H9 (cell line): ENCODE measurements at regions not wholly inside any gene's neighbourhood (a gene's known extent, or its start where the extent isn't known, plus 50 kb on each side); places are given as distances from the start of the nearest gene placed in this dataset.
"Not testable (repeated sequence)": the region's sequence is repeated elsewhere in the genome, so short reads cannot be mapped to it uniquely, and the experiment has no call there.

Source experiments
- DNase-seq: peaks from one replicate; pipeline ENCODE4 v3.0.0-alpha.2; 2017
- H2AFZ ChIP-seq: one replicate; pipeline ENCODE4 v1.6.1; 2013; ENCODE audit warnings: mild to moderate bottlenecking, low read length, control low read depth, moderate library complexity
- H2AK5ac ChIP-seq: 2 replicates; pipeline ENCODE4 v1.6.1; 2013; ENCODE audit warnings: low read length, control low read depth, mixed read lengths; ENCODE audit not compliant: insufficient read length
- H2BK120ac ChIP-seq: one replicate; pipeline ENCODE4 v1.6.1; 2013; ENCODE audit warnings: low read depth, mild to moderate bottlenecking, low read length, control low read depth, inconsistent platforms; ENCODE audit not compliant: poor library complexity, severe bottlenecking
- H2BK12ac ChIP-seq: 2 replicates; pipeline ENCODE4 v1.6.1; 2013; ENCODE audit warnings: low read length, control low read depth, mixed read lengths, low read depth; ENCODE audit not compliant: insufficient read length
- H2BK15ac ChIP-seq: 2 replicates; pipeline ENCODE4 v1.6.1; 2013; ENCODE audit warnings: low read depth, low read length, control low read depth
- H2BK20ac ChIP-seq: one replicate; pipeline ENCODE4 v1.6.1; 2013; ENCODE audit warnings: low read depth, mild to moderate bottlenecking, low read length, control low read depth, inconsistent platforms; ENCODE audit not compliant: poor library complexity, severe bottlenecking
- H2BK5ac ChIP-seq: 2 replicates; pipeline ENCODE4 v1.6.1; 2013; ENCODE audit warnings: low read length, control low read depth, mixed read lengths; ENCODE audit not compliant: insufficient read length
- H3K14ac ChIP-seq: 2 replicates; pipeline ENCODE4 v1.6.1; 2013; ENCODE audit warnings: low read length, control low read depth; ENCODE audit not compliant: insufficient read depth
- H3K18ac ChIP-seq: 2 replicates; pipeline ENCODE4 v1.6.1; 2013; ENCODE audit warnings: low read depth, mild to moderate bottlenecking, mixed read lengths, low read length, control low read depth; ENCODE audit not compliant: insufficient read length
- H3K23ac ChIP-seq: 2 replicates; pipeline ENCODE4 v1.6.1; 2013; ENCODE audit warnings: low read length, control low read depth, mixed read lengths, low read depth; ENCODE audit not compliant: insufficient read length
- H3K23me2 ChIP-seq: 2 replicates; pipeline ENCODE4 v1.6.1; 2013; ENCODE audit warnings: low read depth, mild to moderate bottlenecking, mixed read lengths, low read length, control low read depth; ENCODE audit not compliant: insufficient read length, poor library complexity, severe bottlenecking
- H3K27ac ChIP-seq: 2 replicates; pipeline ENCODE4 v1.5.1; 2013; ENCODE audit warnings: low read length, control low read depth, mixed read lengths, low read depth; ENCODE audit not compliant: insufficient read length
- H3K27me3 ChIP-seq: 2 replicates; pipeline ENCODE4 v1.6.1; 2013; ENCODE audit warnings: low read length, control low read depth, inconsistent platforms; ENCODE audit not compliant: insufficient read depth
- H3K4ac ChIP-seq: 2 replicates; pipeline ENCODE4 v1.6.1; 2013; ENCODE audit warnings: low read depth, mild to moderate bottlenecking, control low read depth, inconsistent platforms, low read length, moderate library complexity
- H3K4me1 ChIP-seq: 2 replicates; pipeline ENCODE4 v1.6.1; 2013; ENCODE audit warnings: low read length, control low read depth, inconsistent platforms; ENCODE audit not compliant: insufficient read depth
- H3K4me2 ChIP-seq: 2 replicates; pipeline ENCODE4 v1.6.1; 2013; ENCODE audit warnings: low read length, control low read depth, mixed read lengths; ENCODE audit not compliant: insufficient read length, insufficient read depth
- H3K56ac ChIP-seq: 2 replicates; pipeline ENCODE4 v1.6.1; 2013; ENCODE audit warnings: low read depth, mild to moderate bottlenecking, mixed read lengths, low read length, control low read depth; ENCODE audit not compliant: insufficient read length
- H3K79me1 ChIP-seq: 2 replicates; pipeline ENCODE4 v1.6.1; 2013; ENCODE audit warnings: low read depth, mild to moderate bottlenecking, moderate library complexity, low read length, control low read depth, inconsistent platforms; ENCODE audit not compliant: insufficient read depth, poor library complexity, severe bottlenecking
- H3K79me2 ChIP-seq: 2 replicates; pipeline ENCODE4 v1.6.1; 2013; ENCODE audit warnings: low read length, control low read depth, inconsistent platforms; ENCODE audit not compliant: insufficient read depth
- H3K9ac ChIP-seq: 2 replicates; pipeline ENCODE4 v1.6.1; 2013; ENCODE audit warnings: low read length, control low read depth, mixed read lengths; ENCODE audit not compliant: insufficient read length; ENCODE audit errors: extremely low read depth
- H3K9me3 ChIP-seq: one replicate; pipeline ENCODE4 v1.6.1; 2013; ENCODE audit warnings: low read depth, low read length, inconsistent platforms; ENCODE audit not compliant: control insufficient read depth
- H3T11ph ChIP-seq: one replicate; pipeline ENCODE4 v1.6.1; 2013; ENCODE audit warnings: mild to moderate bottlenecking, low read length, control low read depth, inconsistent platforms
- H4K20me1 ChIP-seq: one replicate; pipeline ENCODE4 v1.6.1; 2013; ENCODE audit not compliant: control insufficient read depth, insufficient read length, insufficient read depth
- H4K5ac ChIP-seq: 2 replicates; pipeline ENCODE4 v1.6.1; 2013; ENCODE audit warnings: low read depth, mild to moderate bottlenecking, mixed read lengths, low read length, control low read depth; ENCODE audit not compliant: insufficient read length
- H4K8ac ChIP-seq: replicated peaks from 2 replicates; pipeline ENCODE4 v1.6.1; 2013; ENCODE audit warnings: low read length, control low read depth, mixed read lengths, low read depth; ENCODE audit not compliant: insufficient read length
- H4K91ac ChIP-seq: 2 replicates; pipeline ENCODE4 v1.6.1; 2013; ENCODE audit warnings: low read depth, mild to moderate bottlenecking, moderate library complexity, mixed read lengths, low read length, control low read depth; ENCODE audit not compliant: insufficient read length
- H3K27ac Mint-ChIP-seq, 3 experiments: 2 replicates in 2 of 3; 3 replicates in 1 of 3; pipeline ENCODE4 v1.8.0; 2020 to 2021; ENCODE audit warnings: mixed read lengths in 3 of 3, mild to moderate bottlenecking in 1 of 3, moderate library complexity in 1 of 3
- H3K27me3 Mint-ChIP-seq: 2 replicates; pipeline ENCODE4 v1.8.0; 2021; ENCODE audit warnings: low read depth, mild to moderate bottlenecking, moderate library complexity, mixed read lengths
- H3K36me3 Mint-ChIP-seq, 3 experiments: 2 replicates in 2 of 3; 3 replicates in 1 of 3; pipeline ENCODE4 v1.8.0; 2020 to 2021; ENCODE audit warnings: low read depth in 3 of 3, mixed read lengths in 3 of 3; ENCODE audit not compliant: insufficient read depth in 1 of 3
- H3K4me1 Mint-ChIP-seq, 2 experiments: 2 replicates each; pipeline ENCODE4 v1.8.0; 2020; ENCODE audit warnings: mixed read lengths in 2 of 2
- H3K4me3 Mint-ChIP-seq, 2 experiments: 2 replicates in 1 of 2; 3 replicates in 1 of 2; pipeline ENCODE4 v1.8.0; 2020 to 2021; ENCODE audit warnings: mild to moderate bottlenecking in 2 of 2, mixed read lengths in 2 of 2, moderate library complexity in 1 of 2
- H3K9me3 Mint-ChIP-seq, 2 experiments: 2 replicates in 1 of 2; 3 replicates in 1 of 2; pipeline ENCODE4 v1.8.0; 2020; ENCODE audit warnings: mild to moderate bottlenecking in 2 of 2, mixed read lengths in 2 of 2, moderate library complexity in 1 of 2
- CTCF ChIP-seq: fragments of 200-600 bp; sonication (generic); conservative IDR thresholded peaks from 3 replicates; pipeline ENCODE4 v1.8.0; 2021; ENCODE audit warnings: antibody characterized with exemption, mild to moderate bottlenecking
- WGBS: extraction: QIAGEN DNeasy Blood & Tissue Kit; methylation state at CpG from one replicate; pipeline ENCODE4 v1.1.7; 2013; ENCODE audit warnings: missing lambda C conversion rate, low lambda C conversion rate, mixed read lengths; ENCODE audit not compliant: insufficient read length; ENCODE audit errors: extremely low coverage; 5-methylcytosine and 5-hydroxymethylcytosine counted together

GRCh38 chr9:71263451-71263850 is 142.0 kb upstream of the TRPM3 start:
- H3K4me3 Mint-ChIP-seq = no peak overlapping the region
- Histone ChIP-seq H2BK12ac (no peak overlapping the region), H4K5ac (no peak overlapping the region), H3K9ac (no peak overlapping the region), H3K23ac (no peak overlapping the region), H3K79me2 (no peaks in the 10 kb centered on the region), H3K9me3 (no peaks in the 10 kb centered on the region), H3K27ac (no peak overlapping the region), H3K4me1 (no peaks in the 10 kb centered on the region), H3T11ph (no peak overlapping the region), H3K56ac (no peak overlapping the region), H3K14ac (no peak overlapping the region), H2AK5ac (no peak overlapping the region), H4K8ac (no peak overlapping the region), H2BK20ac (no peak overlapping the region), H3K79me1 (no peaks in the 10 kb centered on the region), H3K18ac (no peak overlapping the region), H3K4me2 (no peak overlapping the region), H4K91ac (no peak overlapping the region), H3K4ac (no peak overlapping the region), H3K23me2 (no peaks in the 10 kb centered on the region), H3K27me3 (no peaks in the 10 kb centered on the region), H2BK15ac (no peak overlapping the region), H2AFZ (no peak overlapping the region), H2BK120ac (no peak overlapping the region), H4K20me1 (no peaks in the 10 kb centered on the region), H2BK5ac (no peak overlapping the region)
- H3K4me1 Mint-ChIP-seq = no peaks in the 10 kb centered on the region
- H3K27me3 Mint-ChIP-seq = no peaks in the 10 kb centered on the region
- H3K27ac Mint-ChIP-seq = no peak overlapping the region
- DNase-seq = no peak
- H3K36me3 Mint-ChIP-seq = peaks cover 14 to 33% (median 17%) of the 10 kb centered on the region in 3 experiments
- TF ChIP-seq CTCF = no peak
- peaks cover 23 to 30% of the 10 kb centered on the region in 2 experiments for H3K9me3 Mint-ChIP-seq

DNA sequence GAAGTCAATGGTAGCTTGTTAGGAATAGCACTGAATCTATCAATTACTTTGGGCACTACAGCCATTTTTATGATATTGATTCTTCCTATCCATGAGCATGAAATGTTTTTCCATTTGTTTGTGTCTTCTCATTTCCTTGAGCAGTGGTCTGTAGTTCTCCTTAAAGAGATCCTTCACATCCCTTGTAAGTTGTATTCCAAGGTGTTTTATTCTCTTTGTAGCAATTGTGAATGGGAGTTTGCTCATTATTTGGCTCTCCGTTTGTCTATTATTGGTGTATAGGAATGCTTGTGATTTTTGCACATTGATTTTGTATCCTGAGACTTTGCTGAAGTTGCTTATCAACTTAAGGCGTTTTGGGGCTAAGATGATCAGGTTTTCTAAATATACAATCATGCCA is 139.0 kb upstream of the TRPM3 start:
- H2AFZ ChIP-seq, H4K91ac ChIP-seq, H4K5ac ChIP-seq, H3K23ac ChIP-seq, H3K23me2 ChIP-seq, H3K27ac ChIP-seq, H3K9ac ChIP-seq, H3K79me1 ChIP-seq, H3K4me2 ChIP-seq, H4K8ac ChIP-seq, H3K14ac ChIP-seq, H3K4me1 ChIP-seq, H3K4me3 Mint-ChIP-seq, H3K27me3 Mint-ChIP-seq, H3K4me1 Mint-ChIP-seq, H3K79me2 ChIP-seq, H2BK15ac ChIP-seq, H3K27me3 ChIP-seq, H3K9me3 ChIP-seq, DNase-seq, H3K18ac ChIP-seq, H3K56ac ChIP-seq, H2AK5ac ChIP-seq, H2BK20ac ChIP-seq, H3T11ph ChIP-seq, H2BK5ac ChIP-seq, H2BK120ac ChIP-seq, H3K27ac Mint-ChIP-seq, H4K20me1 ChIP-seq, H2BK12ac ChIP-seq, H3K4ac ChIP-seq: not testable (repeated sequence)
- no CpG with 5 or more reads among the region's 2 CpGs for WGBS
- peaks cover 23 to 30% of the 10 kb centered on the region in 2 experiments for H3K9me3 Mint-ChIP-seq
- H3K36me3 Mint-ChIP-seq = peaks cover 14 to 33% (median 17%) of the 10 kb centered on the region in 3 experiments
